LNCaP clone FGC (cell line): ENCODE measurements at regions not wholly inside any gene's neighbourhood (a gene's known extent, or its start where the extent isn't known, plus 50 kb on each side); places are given as distances from the start of the nearest gene placed in this dataset.
"Not testable (repeated sequence)": the region's sequence is repeated elsewhere in the genome, so short reads cannot be mapped to it uniquely, and the experiment has no call there.

Source experiments
- DNase-seq: peaks from one replicate; pipeline ENCODE4 v3.0.0-alpha.2; 2011; ENCODE audit warnings: low read depth
- H3K4me3 ChIP-seq: 2 replicates; pipeline ENCODE4 v1.5.1; 2011; ENCODE audit warnings: mild to moderate bottlenecking, low read depth, low read length, control low read depth
- CTCF ChIP-seq: IDR thresholded peaks from 2 replicates; pipeline ENCODE4 v1.5.1; 2012; ENCODE audit warnings: mild to moderate bottlenecking; ENCODE audit not compliant: control insufficient read depth, insufficient read depth; ENCODE audit errors: extremely low read depth

GRCh38 chr3:109696932-109697331, 359.6 kb upstream of the DPPA4 start:
- DNase-seq = no peak
- TF ChIP-seq CTCF = no peak
- no peak overlapping the region for H3K4me3 ChIP-seq

GRCh38 chr3:109702252-109702651, 364.9 kb upstream of the DPPA4 start:
- DNase-seq = no peak
- H3K4me3 ChIP-seq = no peak overlapping the region
- no peak for TF ChIP-seq CTCF

GRCh38 chr3:109702976-109703375, 365.6 kb upstream of the DPPA4 start:
- no peak for TF ChIP-seq CTCF
- DNase-seq = no peak

GRCh38 chr3:109705133-109705532, 367.8 kb upstream of the DPPA4 start:
- DNase-seq, H3K4me3 ChIP-seq: not testable (repeated sequence)

More at GRCh38 chr3:109702976-109703375, 365.6 kb upstream of the DPPA4 start:
- no peak overlapping the region for H3K4me3 ChIP-seq

- no peak for DNase-seq
- H3K4me3 ChIP-seq = no peak overlapping the region
- TF ChIP-seq CTCF = no peak
These were observed 370.3 kb upstream of the DPPA4 start for GRCh38 chr3:109707617-109708016.

GRCh38 chr3:109713288-109713687, 375.9 kb upstream of the DPPA4 start:
- no peak overlapping the region for H3K4me3 ChIP-seq
- no peak for TF ChIP-seq CTCF
- no peak for DNase-seq

- no peak for DNase-seq
- H3K4me3 ChIP-seq = no peak overlapping the region
- TF ChIP-seq CTCF = no peak
These were observed 378.4 kb upstream of the DPPA4 start for GRCh38 chr3:109715707-109716106.

- no peak for TF ChIP-seq CTCF
- H3K4me3 ChIP-seq = no peak overlapping the region
- no peak for DNase-seq
These were observed 381.5 kb upstream of the DPPA4 start for GRCh38 chr3:109718850-109719249.
